ENCODE measurements at regions not wholly inside any gene's neighbourhood (a gene's known extent, or its start where the extent isn't known, plus 50 kb on each side); places are given as distances from the start of the nearest gene placed in this dataset.

GRCh38 chr13:24056616-24057137 is 103.8 kb upstream of the SPATA13 start:
- TF ChIP-seq, protein P1, sequence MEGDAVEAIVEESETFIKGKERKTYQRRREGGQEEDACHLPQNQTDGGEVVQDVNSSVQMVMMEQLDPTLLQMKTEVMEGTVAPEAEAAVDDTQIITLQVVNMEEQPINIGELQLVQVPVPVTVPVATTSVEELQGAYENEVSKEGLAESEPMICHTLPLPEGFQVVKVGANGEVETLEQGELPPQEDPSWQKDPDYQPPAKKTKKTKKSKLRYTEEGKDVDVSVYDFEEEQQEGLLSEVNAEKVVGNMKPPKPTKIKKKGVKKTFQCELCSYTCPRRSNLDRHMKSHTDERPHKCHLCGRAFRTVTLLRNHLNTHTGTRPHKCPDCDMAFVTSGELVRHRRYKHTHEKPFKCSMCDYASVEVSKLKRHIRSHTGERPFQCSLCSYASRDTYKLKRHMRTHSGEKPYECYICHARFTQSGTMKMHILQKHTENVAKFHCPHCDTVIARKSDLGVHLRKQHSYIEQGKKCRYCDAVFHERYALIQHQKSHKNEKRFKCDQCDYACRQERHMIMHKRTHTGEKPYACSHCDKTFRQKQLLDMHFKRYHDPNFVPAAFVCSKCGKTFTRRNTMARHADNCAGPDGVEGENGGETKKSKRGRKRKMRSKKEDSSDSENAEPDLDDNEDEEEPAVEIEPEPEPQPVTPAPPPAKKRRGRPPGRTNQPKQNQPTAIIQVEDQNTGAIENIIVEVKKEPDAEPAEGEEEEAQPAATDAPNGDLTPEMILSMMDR (IDR thresholded peaks at IDR 0.05; ENCODE audit: borderline replicate concordance, insufficient read depth, low read depth, low read length): no peak
- H3K4me3 ChIP-seq (ENCODE audit: low read depth, low read length): no peak overlapping the region

DNA sequence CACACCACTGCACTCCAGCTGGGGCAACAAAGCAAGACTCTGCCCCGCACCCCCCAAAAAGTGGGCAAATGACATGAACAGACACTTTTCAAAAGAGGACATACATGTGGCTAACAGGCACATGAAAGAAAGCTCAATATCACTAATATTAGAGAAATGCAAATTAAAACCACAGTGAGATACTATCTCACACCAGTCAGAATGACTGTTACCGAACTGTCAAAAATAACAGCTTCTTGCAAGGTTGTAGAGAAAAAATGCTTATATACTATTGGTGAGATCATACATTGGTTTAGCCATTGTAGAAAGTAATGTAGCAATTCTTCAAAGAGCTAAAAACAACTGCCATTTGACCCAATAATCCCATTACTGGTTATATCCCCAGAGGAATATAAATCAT is 99.5 kb upstream of the SPATA13 start:
- TF ChIP-seq, protein P1 (IDR thresholded peaks at IDR 0.05; ENCODE audit: borderline replicate concordance, insufficient read depth, low read depth, low read length): no peak
- H3K4me3 ChIP-seq (ENCODE audit: low read depth, low read length): no peak overlapping the region

DNA sequence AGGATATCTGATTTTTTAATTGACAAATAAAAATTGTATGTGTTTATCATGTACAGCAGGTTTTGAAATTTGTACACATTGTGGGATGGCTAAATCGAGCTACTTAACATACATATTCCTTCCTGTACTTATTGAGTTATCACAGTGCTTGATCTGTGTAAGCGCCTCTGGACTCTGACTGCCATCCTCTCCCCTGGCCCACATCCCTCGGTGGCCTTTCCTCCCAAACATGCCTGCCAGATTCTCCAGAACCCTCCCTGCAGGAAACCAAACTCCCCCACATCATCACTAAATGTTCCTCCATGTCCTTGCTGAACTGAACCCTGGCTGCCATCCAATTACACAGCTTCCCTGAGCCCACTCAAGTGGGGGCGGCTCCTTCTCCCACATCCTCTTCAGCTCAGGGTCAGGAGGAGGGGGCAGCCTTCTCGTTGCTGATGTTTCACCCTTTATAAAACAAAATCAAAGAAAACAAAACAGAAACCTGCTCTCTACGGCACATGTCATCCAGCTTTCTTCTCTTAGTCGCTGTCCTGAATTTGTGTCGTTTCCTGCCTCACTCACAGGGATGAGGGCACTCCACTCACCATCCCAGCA is 97.1 kb upstream of the SPATA13 start:
- TF ChIP-seq, protein P1 (IDR thresholded peaks at IDR 0.05; ENCODE audit: borderline replicate concordance, insufficient read depth, low read depth, low read length): no peak
- H3K4me3 ChIP-seq (ENCODE audit: low read depth, low read length): no peak overlapping the region

GRCh38 chr13:24064371-24064770 is 96.1 kb upstream of the SPATA13 start:
- no peak overlapping the region for H3K4me3 ChIP-seq (ENCODE audit: low read depth, low read length)

DNA sequence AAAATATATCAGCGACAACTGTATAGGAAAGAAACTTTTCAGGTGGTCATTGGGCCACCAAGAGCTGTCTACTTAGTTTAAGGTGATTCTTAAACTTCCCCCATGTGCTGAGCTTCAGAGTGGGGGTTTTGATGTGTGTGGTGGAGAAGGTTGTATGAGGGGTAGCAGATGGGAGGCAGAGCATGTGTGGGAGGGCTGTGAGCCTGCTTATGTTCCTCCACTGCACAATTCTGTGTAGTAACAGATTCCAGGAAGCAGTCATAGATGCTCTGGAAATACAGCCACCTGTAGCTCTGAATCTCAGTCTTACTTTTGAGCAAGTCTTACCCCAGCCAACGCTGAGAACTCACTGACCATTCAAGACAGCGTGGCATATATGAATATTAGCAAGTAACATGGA is 95.3 kb upstream of the SPATA13 start:
- TF ChIP-seq, protein P1 (IDR thresholded peaks at IDR 0.05; ENCODE audit: borderline replicate concordance, insufficient read depth, low read depth, low read length): no peak
- H3K4me3 ChIP-seq (ENCODE audit: low read depth, low read length): no peak overlapping the region

More at GRCh38 chr13:24064371-24064770, 96.1 kb upstream of the SPATA13 start:
- TF ChIP-seq, protein P1 (IDR thresholded peaks at IDR 0.05; ENCODE audit: borderline replicate concordance, insufficient read depth, low read depth, low read length): no peak

- TF ChIP-seq, protein P1 (IDR thresholded peaks at IDR 0.05; ENCODE audit: borderline replicate concordance, insufficient read depth, low read depth, low read length): no peak
- H3K4me3 ChIP-seq (ENCODE audit: low read depth, low read length): no peak overlapping the region
Observed at GRCh38 chr13:24066405-24067295, 93.9 kb upstream of the SPATA13 start.

Data from GM12875 (cell line).